Central memory CD8-positive, alpha-beta T cell (primary cell): ENCODE measurements at regions not wholly inside any gene's neighbourhood (a gene's known extent, or its start where the extent isn't known, plus 50 kb on each side); places are given as distances from the start of the nearest gene placed in this dataset.

ENCODE experiments used
- ATAC-seq: fragments of 150-1000 bp; cut with Tn5 transposase; replicated peaks from 2 replicates; pipeline ENCODE4 v1.10.0; 2022; ENCODE audit warnings: mild to moderate bottlenecking, moderate FRiP score, moderate number of reproducible peaks; ENCODE audit not compliant: poor library complexity, severe bottlenecking; ENCODE audit errors: extremely low read depth
- DNase-seq, 2 donors: peaks; one replicate each; pipeline ENCODE4 v3.0.0; 2021; ENCODE audit warnings: low spot score in 2 of 2
- H3K27ac Mint-ChIP-seq: one replicate; pipeline ENCODE4 v1.8.0; 2022; ENCODE audit warnings: low read depth, mild to moderate bottlenecking, moderate library complexity, mixed read lengths
- H3K27me3 Mint-ChIP-seq: one replicate; pipeline ENCODE4 v1.8.0; 2022; ENCODE audit warnings: mixed read lengths
- H3K36me3 Mint-ChIP-seq: one replicate; pipeline ENCODE4 v1.8.0; 2022; ENCODE audit warnings: mild to moderate bottlenecking, moderate library complexity, mixed read lengths; ENCODE audit not compliant: insufficient read depth
- H3K4me1 Mint-ChIP-seq: one replicate; pipeline ENCODE4 v1.8.0; 2022; ENCODE audit warnings: mixed read lengths
- H3K4me3 Mint-ChIP-seq: one replicate; pipeline ENCODE4 v1.8.0; 2022; ENCODE audit warnings: mild to moderate bottlenecking, moderate library complexity, mixed read lengths
- H3K9me3 Mint-ChIP-seq: one replicate; pipeline ENCODE4 v1.8.0; 2022; ENCODE audit warnings: mixed read lengths

DNA sequence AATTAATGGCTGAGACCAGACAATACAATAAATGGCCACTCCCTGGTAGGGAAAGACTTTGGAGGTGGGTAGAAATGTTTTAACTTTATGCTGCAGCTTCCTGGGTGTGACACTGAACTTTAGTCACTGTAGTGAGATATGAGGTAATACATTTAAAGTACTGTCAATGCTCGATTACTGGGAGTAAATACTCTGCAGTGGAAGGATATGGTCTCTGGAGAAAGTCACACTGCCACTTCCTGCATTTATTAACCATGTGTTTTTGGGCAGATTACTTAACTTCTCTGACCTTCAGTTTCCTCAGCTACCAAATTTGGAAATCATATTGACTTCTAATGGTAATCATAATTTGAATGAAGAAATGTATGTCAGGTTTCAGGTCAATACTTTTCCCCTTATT, 317.1 kb upstream of the TGFBR2 start:
- Mint-ChIP-seq H3K27ac (no peak overlapping the region), H3K4me1 (peaks cover 9% of the 10 kb centered on the region), H3K36me3 (no peaks in the 10 kb centered on the region), H3K27me3 (no peaks in the 10 kb centered on the region), H3K9me3 (no peaks in the 10 kb centered on the region), H3K4me3 (no peak overlapping the region)
- ATAC-seq (peak; percentile 32), DNase-seq (no peak)

DNA sequence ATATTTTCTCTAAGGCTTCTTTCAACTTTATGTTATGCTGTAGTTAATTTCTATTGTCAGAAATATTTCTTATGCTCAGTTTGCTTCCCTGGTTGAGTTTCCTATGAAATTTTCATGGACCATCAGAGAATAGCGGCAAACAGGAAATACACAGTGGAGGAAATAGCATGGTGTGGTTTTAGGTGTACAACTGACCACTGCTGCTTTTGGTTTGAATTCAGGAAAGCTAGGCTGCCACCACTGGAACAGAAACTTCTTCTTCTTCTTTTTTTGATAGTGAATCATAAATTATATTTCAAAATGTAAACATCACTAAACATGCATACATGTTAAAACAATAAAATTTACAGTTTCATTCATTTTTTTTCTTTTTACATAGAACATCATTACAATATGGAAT, 316.6 kb upstream of the TGFBR2 start:
- ATAC-seq: no peak
- no peak for DNase-seq
- no peaks in the 10 kb centered on the region for H3K27me3 Mint-ChIP-seq
- no peak overlapping the region for H3K4me3 Mint-ChIP-seq
- H3K27ac Mint-ChIP-seq: no peak overlapping the region
- H3K9me3 Mint-ChIP-seq: no peaks in the 10 kb centered on the region
- no peaks in the 10 kb centered on the region for H3K36me3 Mint-ChIP-seq
- H3K4me1 Mint-ChIP-seq: peaks cover 9% of the 10 kb centered on the region

DNA sequence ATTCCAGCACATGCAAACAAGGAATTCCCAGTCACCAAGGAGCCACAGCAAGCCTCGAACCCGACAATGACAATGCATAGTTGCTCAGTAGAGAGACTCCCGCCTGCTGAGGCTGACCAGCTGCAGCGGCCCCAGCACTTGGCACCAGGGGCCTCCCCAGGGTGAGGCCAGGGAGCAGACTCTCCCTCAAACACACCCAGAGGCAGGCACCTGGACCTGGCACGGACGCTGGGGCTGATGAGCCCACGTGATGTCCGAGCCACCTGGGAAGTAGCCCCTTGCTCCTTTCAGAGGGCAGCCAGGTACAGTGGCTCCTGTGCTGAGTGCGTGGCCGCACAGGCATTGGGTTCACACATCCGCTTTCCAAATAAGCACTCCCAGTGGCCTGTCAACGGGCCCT, 315.9 kb upstream of the TGFBR2 start:
- Mint-ChIP-seq H3K27ac (no peak overlapping the region), H3K27me3 (no peaks in the 10 kb centered on the region), H3K9me3 (no peaks in the 10 kb centered on the region), H3K4me3 (no peak overlapping the region), H3K4me1 (peaks cover 9% of the 10 kb centered on the region), H3K36me3 (no peaks in the 10 kb centered on the region)
- ATAC-seq (no peak), DNase-seq (no peak)

DNA sequence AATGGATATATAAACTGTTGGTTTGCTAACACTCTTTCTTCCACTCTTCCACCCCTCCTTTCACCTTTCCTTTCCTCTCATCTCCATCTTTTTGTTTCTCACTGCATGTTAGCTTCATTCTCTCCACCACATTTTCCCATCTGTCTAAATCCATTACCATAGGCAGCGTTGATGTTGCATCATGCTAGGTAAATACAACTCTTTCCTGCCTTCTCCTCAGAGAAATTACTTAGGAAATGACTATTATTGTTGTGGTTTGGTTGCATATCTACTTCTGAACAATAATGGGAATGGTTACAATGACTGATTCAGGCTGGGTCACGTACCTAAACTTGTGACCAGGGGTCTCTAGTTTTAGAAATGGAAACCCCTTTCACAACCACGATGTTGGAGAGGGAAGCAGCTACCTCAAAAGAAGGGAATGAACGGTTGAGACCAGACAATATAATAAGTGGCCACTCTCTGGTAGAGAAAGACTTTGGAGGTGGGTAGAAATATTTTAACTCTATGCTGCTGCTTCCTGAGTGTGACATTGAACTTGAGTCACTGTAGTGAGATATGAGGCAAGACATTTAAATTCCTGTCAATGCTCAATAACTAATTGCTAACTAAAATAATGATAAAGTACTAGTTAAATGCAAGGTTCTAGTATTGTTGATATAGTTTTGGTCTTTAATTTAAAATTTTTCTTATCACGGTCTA, 314.1 kb upstream of the TGFBR2 start:
- H3K27ac Mint-ChIP-seq: no peak overlapping the region
- no peak for ATAC-seq
- H3K27me3 Mint-ChIP-seq: no peaks in the 10 kb centered on the region
- no peaks in the 10 kb centered on the region for H3K36me3 Mint-ChIP-seq
- peaks cover 9% of the 10 kb centered on the region for H3K4me1 Mint-ChIP-seq
- no peak overlapping the region for H3K4me3 Mint-ChIP-seq
- DNase-seq: no peak
- no peaks in the 10 kb centered on the region for H3K9me3 Mint-ChIP-seq

DNA sequence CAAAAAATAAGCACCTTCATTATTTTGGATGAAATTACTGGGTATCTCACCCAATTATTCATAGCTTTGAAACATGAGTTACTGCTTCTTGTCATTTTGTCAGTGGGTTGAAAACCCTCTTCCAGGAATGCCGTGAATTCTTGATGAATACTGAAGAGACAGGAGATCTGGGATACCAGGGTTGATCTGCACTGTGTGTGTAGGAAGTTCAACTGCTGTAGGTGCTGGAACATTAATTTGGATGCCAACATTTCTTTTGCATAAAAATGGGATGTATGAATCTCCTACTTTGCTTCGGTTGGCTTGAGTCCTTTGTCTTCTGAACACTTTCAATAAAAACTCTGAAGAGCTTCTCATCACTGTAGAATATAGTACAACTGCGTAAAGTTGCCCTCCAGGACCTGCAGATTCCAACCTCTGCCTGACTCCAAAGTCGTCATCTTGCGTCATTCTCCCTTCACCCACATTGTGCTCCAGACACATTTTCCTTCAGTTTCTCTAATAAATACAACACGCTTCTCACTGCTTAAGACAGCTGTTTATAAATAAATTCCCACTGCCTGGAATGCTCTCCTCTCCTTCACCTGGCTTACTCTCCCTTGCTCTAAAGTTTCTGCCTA, 312.7 kb upstream of the TGFBR2 start:
- ATAC-seq (no peak), DNase-seq (no peak)
- H3K27me3 Mint-ChIP-seq: no peaks in the 10 kb centered on the region
- no peaks in the 10 kb centered on the region for H3K9me3 Mint-ChIP-seq
- peaks cover 9% of the 10 kb centered on the region for H3K4me1 Mint-ChIP-seq
- no peaks in the 10 kb centered on the region for H3K36me3 Mint-ChIP-seq
- no peak overlapping the region for H3K27ac Mint-ChIP-seq
- no peak overlapping the region for H3K4me3 Mint-ChIP-seq

DNA sequence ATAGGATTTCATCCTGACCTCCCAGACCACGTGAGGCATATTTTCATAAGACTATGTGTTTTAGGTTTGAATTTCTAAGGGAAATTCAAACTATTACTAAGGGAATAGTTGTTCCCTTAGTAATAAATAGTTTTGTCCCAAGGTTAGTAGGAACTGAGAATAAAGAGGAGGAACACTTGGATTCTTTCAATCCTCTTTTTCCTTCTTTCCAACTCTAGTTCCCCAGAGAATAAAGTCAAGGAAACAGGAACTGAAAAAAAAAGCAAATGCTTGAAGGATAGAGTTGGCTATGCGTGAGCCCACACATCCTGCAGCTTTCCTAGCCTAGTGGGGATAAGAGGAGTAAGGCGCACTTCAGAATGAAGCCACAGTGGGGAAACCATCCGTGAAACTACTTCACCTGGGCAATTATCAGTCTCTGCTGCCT, 312.1 kb upstream of the TGFBR2 start:
- no peaks in the 10 kb centered on the region for H3K9me3 Mint-ChIP-seq
- H3K27ac Mint-ChIP-seq: no peak overlapping the region
- no peaks in the 10 kb centered on the region for H3K27me3 Mint-ChIP-seq
- no peak for ATAC-seq
- no peak overlapping the region for H3K4me3 Mint-ChIP-seq
- no peaks in the 10 kb centered on the region for H3K36me3 Mint-ChIP-seq
- H3K4me1 Mint-ChIP-seq: peaks cover 6% of the 10 kb centered on the region
- no peak for DNase-seq

DNA sequence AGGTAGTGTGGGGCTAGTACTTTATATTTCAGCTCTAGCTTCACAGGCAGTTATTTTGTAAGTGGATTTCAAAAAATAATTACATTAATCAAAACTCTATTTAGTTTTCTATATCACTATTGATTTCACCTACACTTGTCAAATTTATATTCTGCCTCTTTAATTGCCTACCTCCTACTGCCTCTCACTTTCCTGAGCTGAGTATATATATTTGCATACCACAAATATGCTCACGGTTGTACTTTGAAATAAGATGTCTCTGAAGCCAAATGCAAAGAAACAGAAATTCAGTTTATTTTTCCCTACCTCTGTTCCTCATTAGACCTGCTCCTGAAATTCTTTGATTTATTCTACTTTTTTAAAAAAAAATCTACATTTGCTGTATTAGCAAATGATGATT, 309.3 kb upstream of the TGFBR2 start:
- Mint-ChIP-seq H3K27ac (no peak overlapping the region), H3K27me3 (no peaks in the 10 kb centered on the region), H3K4me3 (no peak overlapping the region), H3K4me1 (no peaks in the 10 kb centered on the region), H3K36me3 (no peaks in the 10 kb centered on the region), H3K9me3 (no peaks in the 10 kb centered on the region)
- no peak for DNase-seq
- no peak for ATAC-seq

DNA sequence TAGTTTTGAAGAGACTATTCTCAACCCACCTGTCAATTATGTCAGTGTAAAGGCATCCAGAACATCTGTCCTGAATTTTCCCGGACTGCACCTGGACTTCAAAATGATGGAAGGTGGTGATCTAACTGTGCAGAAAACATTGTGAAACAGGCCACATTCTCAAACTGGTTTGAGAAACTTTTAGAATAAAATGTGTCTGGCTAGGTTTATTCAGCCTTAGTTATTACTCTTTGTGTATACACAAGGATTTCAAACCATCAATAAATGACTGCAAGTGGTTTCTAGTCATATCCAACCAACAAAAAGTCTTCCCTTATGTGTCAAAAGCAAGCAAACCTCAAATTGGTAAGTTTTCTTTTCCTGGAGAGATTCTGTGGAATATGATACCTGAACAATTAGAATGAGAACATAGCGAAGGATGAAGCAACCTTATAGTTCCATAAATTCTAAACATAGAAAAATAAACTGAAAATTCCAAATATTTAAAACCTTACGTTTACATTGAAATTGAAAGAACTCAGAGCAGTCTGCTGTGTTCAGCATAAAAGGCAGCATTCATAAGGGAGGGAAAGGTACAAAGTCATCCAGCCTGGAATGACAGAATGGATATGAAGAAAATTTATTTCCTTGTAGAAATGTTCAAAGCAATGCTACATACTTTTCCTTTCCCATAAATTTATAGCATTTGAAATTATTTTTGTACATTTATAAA, 306.6 kb upstream of the TGFBR2 start:
- H3K27ac Mint-ChIP-seq: no peak overlapping the region
- H3K27me3 Mint-ChIP-seq: no peaks in the 10 kb centered on the region
- H3K9me3 Mint-ChIP-seq: peaks cover 5% of the 10 kb centered on the region
- DNase-seq (no peak), ATAC-seq (no peak)
- H3K4me3 Mint-ChIP-seq: no peak overlapping the region
- H3K36me3 Mint-ChIP-seq: no peaks in the 10 kb centered on the region
- H3K4me1 Mint-ChIP-seq: no peaks in the 10 kb centered on the region

DNA sequence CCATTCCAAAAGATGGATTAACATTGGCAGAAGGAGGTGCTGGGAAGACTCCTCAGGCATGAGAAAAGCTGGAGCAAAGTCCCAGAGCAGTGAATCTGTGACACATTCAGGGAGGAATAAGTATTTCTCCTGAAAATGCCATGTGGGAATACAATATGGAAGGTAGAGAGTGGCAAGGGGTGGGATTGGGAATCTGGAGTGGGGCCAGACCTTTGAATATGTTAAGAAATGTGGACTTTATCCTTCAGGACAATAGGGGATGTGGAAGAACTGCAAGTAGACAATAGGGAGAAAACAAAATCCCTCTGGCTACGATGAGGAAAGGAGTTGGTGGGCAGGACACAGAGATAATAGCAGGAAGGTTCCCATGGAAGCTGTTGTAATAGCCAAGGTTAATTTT, 305.6 kb upstream of the TGFBR2 start:
- Mint-ChIP-seq H3K9me3 (peaks cover 5% of the 10 kb centered on the region), H3K36me3 (no peaks in the 10 kb centered on the region), H3K4me1 (no peaks in the 10 kb centered on the region), H3K27ac (no peak overlapping the region), H3K27me3 (no peaks in the 10 kb centered on the region), H3K4me3 (no peak overlapping the region)
- ATAC-seq (no peak), DNase-seq (no peak)

DNA sequence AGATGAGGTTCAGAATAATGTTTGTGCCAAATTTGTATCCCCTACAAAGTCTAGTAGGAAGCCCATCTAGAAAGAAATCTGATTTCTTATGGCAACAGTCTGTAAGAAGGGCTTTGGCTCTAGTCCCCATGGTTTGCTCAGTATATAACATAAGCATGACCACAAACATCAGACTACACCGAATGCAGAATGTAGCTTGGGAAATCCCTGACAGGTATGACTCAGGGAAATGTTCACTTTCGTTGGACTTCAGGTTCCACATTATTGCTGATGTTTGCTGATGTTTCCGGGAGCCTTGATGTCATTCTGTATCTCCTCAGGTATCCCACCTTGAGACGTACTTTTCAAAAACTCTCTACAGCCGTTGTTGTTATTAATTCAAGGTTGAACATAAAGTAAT, 304.4 kb upstream of the TGFBR2 start:
- ATAC-seq: no peak
- H3K36me3 Mint-ChIP-seq: no peaks in the 10 kb centered on the region
- no peaks in the 10 kb centered on the region for H3K27me3 Mint-ChIP-seq
- no peaks in the 10 kb centered on the region for H3K4me1 Mint-ChIP-seq
- H3K9me3 Mint-ChIP-seq: peaks cover 11% of the 10 kb centered on the region
- no peak overlapping the region for H3K27ac Mint-ChIP-seq
- no peak overlapping the region for H3K4me3 Mint-ChIP-seq
- no peak for DNase-seq

DNA sequence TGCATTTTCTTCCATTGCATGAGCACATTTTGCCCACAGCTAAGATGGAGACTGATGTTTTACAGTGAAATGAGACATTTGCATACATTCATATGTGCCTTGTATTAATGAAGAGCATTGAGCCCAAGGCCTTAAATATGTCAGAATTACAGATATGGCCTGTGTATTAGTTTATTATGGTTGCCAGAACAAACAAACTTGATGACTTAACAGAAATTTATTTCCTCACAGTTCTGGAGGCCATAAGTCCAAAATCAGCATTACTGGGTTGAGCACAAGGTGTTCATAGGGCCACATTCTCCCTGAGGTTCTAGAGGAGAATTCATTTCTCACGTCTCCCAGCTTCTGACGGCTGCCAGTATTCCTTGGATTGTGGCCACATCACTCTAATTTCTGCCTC, 302.6 kb upstream of the TGFBR2 start:
- Mint-ChIP-seq H3K27ac (no peak overlapping the region), H3K9me3 (peaks cover 11% of the 10 kb centered on the region), H3K4me3 (no peak overlapping the region), H3K36me3 (no peaks in the 10 kb centered on the region), H3K4me1 (no peaks in the 10 kb centered on the region), H3K27me3 (no peaks in the 10 kb centered on the region)
- no peak for DNase-seq
- ATAC-seq: no peak

DNA sequence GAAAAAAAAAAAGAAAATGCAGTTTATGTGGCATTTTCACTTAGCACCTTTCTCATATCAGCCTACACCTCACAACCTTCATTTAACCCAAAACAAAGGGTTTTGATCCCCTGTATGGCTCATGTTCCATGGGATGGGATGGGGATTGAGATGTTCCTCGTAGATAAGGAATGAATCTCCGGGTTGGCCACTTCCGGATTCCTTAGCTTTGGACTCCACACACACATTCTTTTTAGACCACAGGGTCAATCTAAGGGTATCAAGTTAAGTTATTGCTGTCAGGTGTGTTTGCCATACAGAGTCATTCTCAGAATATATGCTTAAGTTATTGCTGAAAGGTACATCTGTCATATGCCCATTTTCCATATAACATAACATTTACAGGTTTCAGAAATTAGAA, 301.4 kb upstream of the TGFBR2 start:
- no peak overlapping the region for H3K27ac Mint-ChIP-seq
- no peaks in the 10 kb centered on the region for H3K4me1 Mint-ChIP-seq
- H3K27me3 Mint-ChIP-seq: no peaks in the 10 kb centered on the region
- ATAC-seq: no peak
- no peak for DNase-seq
- H3K4me3 Mint-ChIP-seq: no peak overlapping the region
- no peaks in the 10 kb centered on the region for H3K36me3 Mint-ChIP-seq
- peaks cover 11% of the 10 kb centered on the region for H3K9me3 Mint-ChIP-seq

DNA sequence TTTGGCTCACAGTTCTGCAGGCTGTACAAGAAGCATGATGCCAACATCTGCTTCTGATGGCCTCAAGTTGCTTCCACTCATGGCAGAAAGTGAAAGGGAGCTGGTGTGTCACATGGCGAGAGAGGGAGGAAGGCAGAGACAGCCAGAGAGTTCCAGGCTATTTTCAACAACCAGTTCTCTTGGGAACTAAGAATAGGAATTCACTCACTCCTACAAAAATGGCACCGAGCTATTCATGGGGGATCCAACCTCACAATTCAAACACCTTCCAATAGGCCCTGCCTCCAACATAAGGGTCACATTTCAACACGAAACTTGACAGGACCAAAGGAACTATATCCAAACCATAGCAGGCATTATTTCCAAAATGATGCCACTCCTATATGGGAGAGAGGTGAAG, 299.5 kb upstream of the TGFBR2 start:
- Mint-ChIP-seq H3K4me1 (no peaks in the 10 kb centered on the region), H3K36me3 (no peaks in the 10 kb centered on the region), H3K27me3 (no peaks in the 10 kb centered on the region), H3K9me3 (peaks cover 11% of the 10 kb centered on the region), H3K27ac (no peak overlapping the region), H3K4me3 (no peak overlapping the region)
- ATAC-seq (no peak), DNase-seq (no peak)
